Panc1 (cell line): ENCODE measurements at regions not wholly inside any gene's neighbourhood (a gene's known extent, or its start where the extent isn't known, plus 50 kb on each side); places are given as distances from the start of the nearest gene placed in this dataset.

Experiments
- ATAC-seq: fragments of 200-7000 bp; cut with Tn5 transposase; 2 replicates; pipeline ENCODE4 v1.9.1; 2020; ENCODE audit warnings: mild to moderate bottlenecking, moderate library complexity
- BruUV-seq: library from RNA; stranded (reverse); fragments of 400-500 nt; replicated peaks from 2 replicates; lab custom pipeline; 2021; lab: Mats Ljungman, UMichigan
- CTCF ChIA-PET: fragments of 300-600 bp; sonication (Branson Sonifier 250); formaldehyde crosslinking; loops from one replicate; lab custom pipeline; 2022; ENCODE audit warnings: antibody characterized with exemption; lab: Charles Lee
- POLR2A ChIA-PET: fragments of 300-600 bp; sonication (Branson Sonifier 250); formaldehyde crosslinking; loops from one replicate; lab custom pipeline; 2022; ENCODE audit warnings: antibody characterized with exemption; lab: Charles Lee
- DNase-seq: peaks from one replicate; pipeline ENCODE4 v3.0.0-alpha.2; 2010; ENCODE audit warnings: low read depth, low spot score
- H3K27ac ChIP-seq: 2 replicates; pipeline ENCODE4 v1.5.1; 2011; ENCODE audit warnings: mild to moderate bottlenecking, low read length, inconsistent platforms
- H3K27me3 ChIP-seq: fragments of 200-500 bp; sonication (Bioruptor generic); 2 replicates; pipeline ENCODE4 v1.6.0; 2014; ENCODE audit warnings: low read length, inconsistent platforms; ENCODE audit not compliant: control insufficient read depth, insufficient read depth
- H3K36me3 ChIP-seq: fragments of 200-500 bp; sonication (Bioruptor generic); 2 replicates; pipeline ENCODE4 v1.5.1; 2014; ENCODE audit warnings: inconsistent platforms, mild to moderate bottlenecking, low read length, moderate library complexity; ENCODE audit not compliant: control insufficient read depth, insufficient read depth
- H3K4me1 ChIP-seq: 2 replicates; pipeline ENCODE4 v1.5.1; 2011; ENCODE audit warnings: inconsistent platforms, mild to moderate bottlenecking, low read length, moderate library complexity; ENCODE audit not compliant: control insufficient read depth, insufficient read depth
- H3K4me3 ChIP-seq, 2 experiments: 2 replicates each; pipeline ENCODE4 v1.5.1; 2011 to 2012; ENCODE audit warnings: low read depth in 2 of 2, low read length in 2 of 2, mild to moderate bottlenecking in 2 of 2, inconsistent platforms in 1 of 2, moderate library complexity in 1 of 2
- H3K9me3 ChIP-seq: fragments of 200-500 bp; sonication (Bioruptor generic); 2 replicates; pipeline ENCODE4 v1.5.1; 2014; ENCODE audit warnings: low read depth, mild to moderate bottlenecking, inconsistent platforms, low read length, moderate library complexity; ENCODE audit not compliant: control insufficient read depth, insufficient read depth
- CTCF ChIP-seq: fragments of 450-650 bp; IDR thresholded peaks from 2 replicates; pipeline ENCODE4 v1.5.1; 2017; ENCODE audit warnings: mild to moderate bottlenecking
- POLR2AphosphoS5 ChIP-seq: IDR thresholded peaks from 2 replicates; pipeline ENCODE4 v1.6.1; 2012; ENCODE audit warnings: mild to moderate bottlenecking, low read depth, low read length, moderate library complexity
- REST ChIP-seq, 2 experiments: IDR thresholded peaks; 2 replicates each; pipeline ENCODE4 v1.6.1; 2011 to 2012; ENCODE audit warnings: low read depth in 2 of 2, control low read depth in 1 of 2, low read length in 1 of 2, mild to moderate bottlenecking in 1 of 2, moderate library complexity in 1 of 2; ENCODE audit not compliant: insufficient read depth in 1 of 2
- SIN3A ChIP-seq: IDR thresholded peaks from 2 replicates; pipeline ENCODE4 v1.6.1; 2012; ENCODE audit warnings: low read depth, mild to moderate bottlenecking, low read length, moderate library complexity, borderline replicate concordance; ENCODE audit not compliant: insufficient read depth
- TCF7L2 ChIP-seq: IDR thresholded peaks from 2 replicates; pipeline ENCODE4 v1.6.1; 2011; ENCODE audit warnings: mild to moderate bottlenecking, low read depth, low read length, inconsistent platforms
- in situ Hi-C: cut with HindIII; loops from 2 replicates; pipeline ENCODE4 v1.10.0; 2016; ENCODE audit warnings: low sequenced_read_pairs, low pct_unique_long_range_greater_than_20kb
- intact Hi-C: fragments of 100-400 bp; cut with micrococcal nuclease; formaldehyde crosslinking; loops from one replicate; pipeline ENCODE4 v1.10.0; 2022; ENCODE audit not compliant: unreplicated experiment

GRCh38 chr13:55483626-55484158 is 1657.0 kb upstream of the PRR20A start:
- ChIA-PET POLR2A (no interaction called here), CTCF (no interaction called here)
- Histone ChIP-seq H3K9me3 (no peaks in the 10 kb centered on the region), H3K4me3 (no peak overlapping the region), H3K36me3 (no peaks in the 10 kb centered on the region), H3K27me3 (no peaks in the 10 kb centered on the region), H3K27ac (no peak overlapping the region), H3K4me1 (no peaks in the 10 kb centered on the region)
- in situ Hi-C loops = no loop called here
- intact Hi-C loops = no loop called here
- BruUV-seq = no TSS peak
- no peak for DNase-seq
- ATAC-seq = no peak
- TF ChIP-seq CTCF (no peak), SIN3A (no peak), POLR2AphosphoS5 (no peak), REST (IDR thresholded peaks at IDR 0.05; ENCODE audit: insufficient read depth in 1 of 2, low read depth in 2 of 2, low read length in 1 of 2) (no peak), TCF7L2 (no peak)

- Histone ChIP-seq H3K4me3 (no peak overlapping the region), H3K36me3 (no peaks in the 10 kb centered on the region), H3K4me1 (no peaks in the 10 kb centered on the region), H3K27ac (no peak overlapping the region), H3K27me3 (no peaks in the 10 kb centered on the region), H3K9me3 (no peaks in the 10 kb centered on the region)
- in situ Hi-C loops = no loop called here
- no peak for DNase-seq
- no peak for ATAC-seq
- TF ChIP-seq TCF7L2 (no peak), SIN3A (no peak), POLR2AphosphoS5 (no peak), REST (IDR thresholded peaks at IDR 0.05; ENCODE audit: insufficient read depth in 1 of 2, low read depth in 2 of 2, low read length in 1 of 2) (no peak), CTCF (no peak)
- ChIA-PET CTCF (no interaction called here), POLR2A (no interaction called here)
- no TSS peak for BruUV-seq
- intact Hi-C loops = no loop called here
Measured at GRCh38 chr13:55493297-55493696, 1647.4 kb upstream of the PRR20A start.
